ENCODE measurements at regions not wholly inside any gene's neighbourhood (a gene's known extent, or its start where the extent isn't known, plus 50 kb on each side); places are given as distances from the start of the nearest gene placed in this dataset.

- Histone ChIP-seq H3K9me3 (no peaks in the 10 kb centered on the region), H3K27me3 (no peaks in the 10 kb centered on the region), H3K36me3 (no peaks in the 10 kb centered on the region), H3K27ac (no peak overlapping the region), H3K4me3 (replicated peaks in 1 of 3) (no peak overlapping the region), H3K4me1 (peaks cover 0 to 3% of the 10 kb centered on the region in 2 donors)
- intact Hi-C loops (cut with DNase I): no loop called here
- TF ChIP-seq POLR2A (IDR thresholded peaks at IDR 0.05): no peak
- 95% methylated on average over 12 of the region's 12 CpGs for WGBS, 2 donors
- no peak for DNase-seq
Observed at GRCh38 chr5:5589857-5590256, 167.4 kb downstream of the ICE1 start.

DNA sequence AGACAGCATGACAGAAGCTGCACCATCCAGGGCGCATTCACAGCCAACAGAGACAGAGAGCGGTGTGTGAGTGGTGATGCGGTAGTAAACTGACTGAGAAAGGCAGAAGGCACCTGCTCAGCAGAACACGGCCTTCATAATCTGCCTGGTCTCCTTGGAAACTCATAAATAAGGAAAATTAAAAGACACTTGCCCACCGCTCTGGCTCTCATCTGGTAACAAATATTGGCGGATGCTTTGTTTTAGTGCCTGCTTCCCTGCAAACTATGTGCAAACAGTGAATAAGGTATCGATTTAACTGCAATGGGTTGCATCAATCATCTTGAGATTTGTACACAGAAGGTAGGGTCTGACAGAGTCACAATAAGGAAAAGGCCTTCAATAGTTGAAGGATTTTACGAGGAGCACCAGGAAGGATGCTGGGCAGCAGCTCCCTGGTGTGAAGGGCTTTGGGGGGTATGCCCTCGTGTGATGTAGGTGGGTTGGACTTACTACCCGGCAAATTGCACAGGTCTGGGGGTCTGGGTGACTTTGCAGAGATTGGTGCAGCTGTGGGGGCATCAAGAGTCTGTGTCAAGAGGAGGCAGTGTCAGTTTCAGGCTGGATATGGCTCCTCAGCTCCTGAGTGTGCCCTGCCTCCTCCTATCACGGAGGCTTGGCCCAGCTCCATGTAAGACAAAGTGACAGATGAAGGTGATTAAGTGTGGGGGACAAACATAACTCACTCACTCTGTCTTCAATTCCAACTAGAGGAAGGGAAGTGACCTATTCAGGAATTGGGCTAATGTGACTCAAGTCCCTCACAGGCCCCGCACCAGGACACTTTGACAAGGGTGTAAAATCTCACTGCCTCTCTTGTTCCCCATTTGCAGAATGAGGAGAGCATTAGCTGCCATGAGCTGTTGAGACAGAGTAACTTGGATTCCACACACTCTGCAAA is 166.7 kb downstream of the ICE1 start:
- no peak overlapping the region for H3K4me3 ChIP-seq (replicated peaks in 1 of 3)
- peaks cover 0 to 3% of the 10 kb centered on the region in 2 donors for H3K4me1 ChIP-seq
- no peak overlapping the region for H3K27ac ChIP-seq
- WGBS, 2 donors: 86 to 91% methylated on average over 11 to 12 of the region's 12 CpGs
- H3K36me3 ChIP-seq: no peaks in the 10 kb centered on the region
- no peaks in the 10 kb centered on the region for H3K9me3 ChIP-seq
- no peak for DNase-seq
- no peaks in the 10 kb centered on the region for H3K27me3 ChIP-seq
- intact Hi-C loops (cut with DNase I): no loop called here
- TF ChIP-seq POLR2A (IDR thresholded peaks at IDR 0.05) (no peak), CTCF (IDR thresholded peaks at IDR 0.05) (no peak)

- H3K36me3 ChIP-seq: no peaks in the 10 kb centered on the region
- WGBS, 2 donors: 95% methylated on average over 3 to 4 of the region's 4 CpGs
- no peaks in the 10 kb centered on the region for H3K9me3 ChIP-seq
- TF ChIP-seq POLR2A (IDR thresholded peaks at IDR 0.05) (no peak), CTCF (IDR thresholded peaks at IDR 0.05) (no peak)
- H3K4me3 ChIP-seq (replicated peaks in 1 of 3): no peak overlapping the region
- intact Hi-C loops (cut with DNase I): no loop called here
- H3K4me1 ChIP-seq: peaks cover 0 to 3% of the 10 kb centered on the region in 2 donors
- H3K27ac ChIP-seq: no peak overlapping the region
- H3K27me3 ChIP-seq: no peaks in the 10 kb centered on the region
- DNase-seq: no peak
Observed at GRCh38 chr5:5588386-5588785, 165.9 kb downstream of the ICE1 start.

DNA sequence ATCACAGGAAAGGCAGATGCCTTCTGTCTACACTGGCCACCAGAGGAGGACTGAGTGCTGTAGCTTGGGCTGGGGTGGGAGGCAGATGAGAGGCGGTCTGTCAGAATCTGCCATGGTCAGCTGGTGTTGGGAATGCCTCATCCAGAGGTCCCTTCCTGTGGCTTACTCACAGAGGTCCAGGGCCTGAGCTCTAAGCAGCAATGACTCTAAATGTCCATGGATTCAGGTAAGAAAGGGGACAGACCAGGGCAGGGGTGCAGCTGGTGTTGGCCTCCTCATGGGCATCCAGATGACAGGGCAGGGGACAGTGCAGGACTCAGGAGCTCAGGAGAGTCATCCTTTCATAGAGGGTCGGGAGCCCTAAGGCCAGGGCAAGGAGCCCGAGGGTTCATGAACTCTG is 165.0 kb downstream of the ICE1 start:
- 88 to 93% methylated on average over 3 of the region's 3 CpGs for WGBS, 2 donors
- no peak for DNase-seq
- intact Hi-C loops (cut with DNase I): no loop called here

DNA sequence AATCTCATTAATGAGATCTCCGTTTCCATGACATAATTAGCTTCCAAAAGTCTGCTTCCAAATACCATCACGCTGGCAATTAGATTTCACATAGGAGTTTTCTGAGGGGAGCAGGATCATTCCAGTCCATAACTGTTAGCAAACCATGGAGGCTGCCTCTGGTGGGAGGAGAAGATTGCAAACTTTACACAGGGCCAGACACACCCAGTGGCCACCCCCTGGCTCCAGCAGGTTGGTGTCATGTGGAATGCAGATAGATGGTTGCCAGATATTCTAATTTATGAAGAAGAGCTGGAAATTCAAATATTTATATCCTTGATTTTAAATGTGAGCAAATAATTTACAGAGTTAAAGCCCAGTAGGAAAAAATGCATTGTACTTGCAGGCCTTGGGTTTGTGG is 164.2 kb downstream of the ICE1 start:
- no peaks in the 10 kb centered on the region for H3K4me1 ChIP-seq
- intact Hi-C loops (cut with DNase I): no loop called here
- H3K4me3 ChIP-seq (replicated peaks in 1 of 3): no peak overlapping the region
- no peak overlapping the region for H3K27ac ChIP-seq
- DNase-seq: no peak
- 45 to 46% methylated on average over 2 of the region's 2 CpGs for WGBS, 2 donors
- no peaks in the 10 kb centered on the region for H3K9me3 ChIP-seq
- no peaks in the 10 kb centered on the region for H3K36me3 ChIP-seq
- TF ChIP-seq POLR2A (IDR thresholded peaks at IDR 0.05): no peak
- TF ChIP-seq CTCF (IDR thresholded peaks at IDR 0.05): no peak
- H3K27me3 ChIP-seq: no peaks in the 10 kb centered on the region

More for the DNA sequence above, 165.0 kb downstream of the ICE1 start:
- H3K27me3 ChIP-seq: no peaks in the 10 kb centered on the region
- H3K36me3 ChIP-seq: no peaks in the 10 kb centered on the region
- H3K4me3 ChIP-seq (replicated peaks in 1 of 3): no peak overlapping the region
- H3K27ac ChIP-seq: no peak overlapping the region
- H3K4me1 ChIP-seq: peaks cover 0 to 1% of the 10 kb centered on the region in 2 donors
- TF ChIP-seq POLR2A (IDR thresholded peaks at IDR 0.05) (no peak), CTCF (IDR thresholded peaks at IDR 0.05) (no peak)
- H3K9me3 ChIP-seq: no peaks in the 10 kb centered on the region

All from thyroid gland (tissue), 4 donors.